Lower leg skin (tissue), 3 donors: ENCODE measurements at regions not wholly inside any gene's neighbourhood (a gene's known extent, or its start where the extent isn't known, plus 50 kb on each side); places are given as distances from the start of the nearest gene placed in this dataset.

Experiments used
- POLR2A ChIP-seq, 2 donors: fragments of 450-650 bp; IDR thresholded peaks; one replicate each; pipeline ENCODE4 v1.6.1; 2016 to 2017; ENCODE audit warnings: antibody characterized with exemption in 2 of 2, mild to moderate bottlenecking in 1 of 2, moderate library complexity in 1 of 2
- TF ChIP-seq, protein P1 (sequence below), 3 donors: fragments of 450-650 bp; IDR thresholded peaks; one replicate each; pipeline ENCODE4 v1.5.1; 2016; ENCODE audit warnings: antibody characterized with exemption in 3 of 3, mild to moderate bottlenecking in 3 of 3, moderate library complexity in 2 of 3

DNA sequence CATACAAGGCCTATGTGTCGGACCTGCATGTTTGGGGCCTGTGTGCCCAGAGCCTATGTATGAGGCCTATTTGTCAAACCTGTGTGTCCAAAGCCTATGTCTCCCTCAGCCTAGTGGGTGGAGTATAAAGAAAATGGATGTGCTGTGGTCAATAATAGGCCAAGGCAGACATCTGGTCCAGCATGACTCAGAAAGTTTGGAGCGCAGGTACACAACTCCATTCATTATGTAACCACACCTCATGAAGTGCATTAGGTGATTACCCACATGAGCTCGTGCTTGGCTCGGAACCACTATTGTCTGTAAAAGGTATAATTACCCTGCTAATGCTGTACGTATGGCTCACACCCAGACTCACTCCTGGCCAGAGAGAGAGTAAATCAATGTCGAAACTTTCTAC lies 302.4 kb upstream of the POU3F2 start:
- TF ChIP-seq, protein P1, sequence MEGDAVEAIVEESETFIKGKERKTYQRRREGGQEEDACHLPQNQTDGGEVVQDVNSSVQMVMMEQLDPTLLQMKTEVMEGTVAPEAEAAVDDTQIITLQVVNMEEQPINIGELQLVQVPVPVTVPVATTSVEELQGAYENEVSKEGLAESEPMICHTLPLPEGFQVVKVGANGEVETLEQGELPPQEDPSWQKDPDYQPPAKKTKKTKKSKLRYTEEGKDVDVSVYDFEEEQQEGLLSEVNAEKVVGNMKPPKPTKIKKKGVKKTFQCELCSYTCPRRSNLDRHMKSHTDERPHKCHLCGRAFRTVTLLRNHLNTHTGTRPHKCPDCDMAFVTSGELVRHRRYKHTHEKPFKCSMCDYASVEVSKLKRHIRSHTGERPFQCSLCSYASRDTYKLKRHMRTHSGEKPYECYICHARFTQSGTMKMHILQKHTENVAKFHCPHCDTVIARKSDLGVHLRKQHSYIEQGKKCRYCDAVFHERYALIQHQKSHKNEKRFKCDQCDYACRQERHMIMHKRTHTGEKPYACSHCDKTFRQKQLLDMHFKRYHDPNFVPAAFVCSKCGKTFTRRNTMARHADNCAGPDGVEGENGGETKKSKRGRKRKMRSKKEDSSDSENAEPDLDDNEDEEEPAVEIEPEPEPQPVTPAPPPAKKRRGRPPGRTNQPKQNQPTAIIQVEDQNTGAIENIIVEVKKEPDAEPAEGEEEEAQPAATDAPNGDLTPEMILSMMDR (IDR thresholded peaks at IDR 0.05): no peak
- no peak for TF ChIP-seq POLR2A (IDR thresholded peaks at IDR 0.05)
